WTC11 (cell line): ENCODE measurements at regions not wholly inside any gene's neighbourhood (a gene's known extent, or its start where the extent isn't known, plus 50 kb on each side); places are given as distances from the start of the nearest gene placed in this dataset.

Experiments
- CREM ChIP-seq: sonication (generic); formaldehyde crosslinking; IDR thresholded peaks from 2 replicates; pipeline ENCODE4 v1.8.1; 2022; ENCODE audit warnings: mild to moderate bottlenecking, missing genetic modification reagents, moderate library complexity
- TF ChIP-seq, protein P1 (sequence below): fragments of 200-600 bp; IDR thresholded peaks from 2 replicates; pipeline ENCODE4 v1.8.0; 2022; ENCODE audit warnings: antibody characterized with exemption

DNA sequence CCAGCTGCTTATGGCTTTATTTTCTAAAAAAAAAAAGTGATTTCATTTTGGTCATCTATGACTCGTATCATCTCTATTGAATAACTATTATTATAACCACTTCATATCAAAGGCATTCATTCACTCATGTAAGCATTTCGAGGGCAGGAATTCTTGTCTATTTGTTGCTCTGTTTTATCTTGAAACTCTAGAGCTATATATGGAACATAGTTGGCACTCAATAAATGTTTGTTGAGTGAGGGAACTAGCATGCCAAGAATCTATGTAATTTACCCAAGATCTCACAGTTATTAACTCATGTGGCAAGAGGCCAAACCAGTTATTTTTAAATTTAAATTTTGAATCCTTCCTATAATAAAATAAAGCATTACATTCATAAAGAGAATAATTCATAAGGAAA is 470.1 kb downstream of the TMX3 start:
- no peak for TF ChIP-seq CREM (CRISPR knock-in tag)
- TF ChIP-seq, protein P1, sequence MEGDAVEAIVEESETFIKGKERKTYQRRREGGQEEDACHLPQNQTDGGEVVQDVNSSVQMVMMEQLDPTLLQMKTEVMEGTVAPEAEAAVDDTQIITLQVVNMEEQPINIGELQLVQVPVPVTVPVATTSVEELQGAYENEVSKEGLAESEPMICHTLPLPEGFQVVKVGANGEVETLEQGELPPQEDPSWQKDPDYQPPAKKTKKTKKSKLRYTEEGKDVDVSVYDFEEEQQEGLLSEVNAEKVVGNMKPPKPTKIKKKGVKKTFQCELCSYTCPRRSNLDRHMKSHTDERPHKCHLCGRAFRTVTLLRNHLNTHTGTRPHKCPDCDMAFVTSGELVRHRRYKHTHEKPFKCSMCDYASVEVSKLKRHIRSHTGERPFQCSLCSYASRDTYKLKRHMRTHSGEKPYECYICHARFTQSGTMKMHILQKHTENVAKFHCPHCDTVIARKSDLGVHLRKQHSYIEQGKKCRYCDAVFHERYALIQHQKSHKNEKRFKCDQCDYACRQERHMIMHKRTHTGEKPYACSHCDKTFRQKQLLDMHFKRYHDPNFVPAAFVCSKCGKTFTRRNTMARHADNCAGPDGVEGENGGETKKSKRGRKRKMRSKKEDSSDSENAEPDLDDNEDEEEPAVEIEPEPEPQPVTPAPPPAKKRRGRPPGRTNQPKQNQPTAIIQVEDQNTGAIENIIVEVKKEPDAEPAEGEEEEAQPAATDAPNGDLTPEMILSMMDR = no peak
